ENCODE measurements at regions not wholly inside any gene's neighbourhood (a gene's known extent, or its start where the extent isn't known, plus 50 kb on each side); places are given as distances from the start of the nearest gene placed in this dataset.

GRCh38 chr4:30294295-30294694, 425.9 kb upstream of the PCDH7 start:
- Mint-ChIP-seq H3K27ac (no peak overlapping the region), H3K36me3 (ENCODE audit: low read depth) (no peaks in the 10 kb centered on the region), H3K27me3 (ENCODE audit: insufficient read depth) (no peaks in the 10 kb centered on the region), H3K9me3 (peaks cover 26% of the 10 kb centered on the region), H3K4me3 (no peak overlapping the region), H3K4me1 (ENCODE audit: low read depth) (no peaks in the 10 kb centered on the region)
- TF ChIP-seq CTCF (IDR thresholded peaks at IDR 0.05): no peak
- no peak for DNase-seq

DNA sequence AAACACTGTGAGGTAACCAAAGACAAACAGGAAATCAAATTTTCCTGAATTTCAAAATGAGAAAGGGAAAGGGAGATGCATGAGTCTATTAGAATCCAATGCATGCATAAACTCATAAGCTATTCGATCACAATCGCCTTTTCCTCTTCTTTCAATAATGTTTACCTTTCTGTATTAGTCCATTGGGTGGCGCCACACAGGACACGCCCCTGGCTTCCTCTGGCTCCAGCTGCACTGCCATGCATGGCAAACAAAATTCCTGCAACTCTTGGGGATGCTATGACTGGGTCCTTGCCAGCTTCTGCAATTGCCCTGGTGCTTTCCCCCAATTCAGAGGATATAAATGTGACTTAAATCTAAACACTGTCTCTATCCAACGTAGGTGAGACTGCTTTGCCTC, 424.5 kb upstream of the PCDH7 start:
- TF ChIP-seq CTCF (IDR thresholded peaks at IDR 0.05): no peak
- H3K4me1 Mint-ChIP-seq (ENCODE audit: low read depth): no peaks in the 10 kb centered on the region
- no peaks in the 10 kb centered on the region for H3K27me3 Mint-ChIP-seq (ENCODE audit: insufficient read depth)
- H3K4me3 Mint-ChIP-seq: no peak overlapping the region
- DNase-seq: no peak
- H3K9me3 Mint-ChIP-seq: peaks cover 24% of the 10 kb centered on the region
- H3K27ac Mint-ChIP-seq: no peak overlapping the region
- no peaks in the 10 kb centered on the region for H3K36me3 Mint-ChIP-seq (ENCODE audit: low read depth)

DNA sequence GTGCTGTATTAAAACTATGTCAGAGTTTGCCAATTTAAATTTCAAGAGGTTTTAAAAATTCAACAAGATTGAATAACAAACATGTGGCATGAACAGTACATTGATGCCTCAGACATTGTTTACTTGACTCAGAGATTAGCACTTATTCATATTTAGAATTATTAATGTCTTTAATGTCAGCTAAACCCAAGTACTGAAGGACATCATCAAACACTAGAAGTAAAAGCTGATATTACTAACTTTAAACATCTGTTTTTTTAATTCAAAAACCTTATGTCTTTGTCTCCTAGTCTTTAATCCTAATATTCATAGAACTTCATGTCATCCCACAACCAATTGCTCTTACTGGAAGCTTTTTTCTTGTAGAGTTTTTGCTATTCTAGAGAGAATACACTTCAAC, 406.2 kb upstream of the PCDH7 start:
- Mint-ChIP-seq H3K27ac (no peak overlapping the region), H3K4me3 (no peak overlapping the region), H3K27me3 (ENCODE audit: insufficient read depth) (no peaks in the 10 kb centered on the region), H3K4me1 (ENCODE audit: low read depth) (no peaks in the 10 kb centered on the region), H3K36me3 (ENCODE audit: low read depth) (no peaks in the 10 kb centered on the region), H3K9me3 (peaks cover 10% of the 10 kb centered on the region; the same call in 1 of the 2 replicates)
- TF ChIP-seq CTCF (IDR thresholded peaks at IDR 0.05): no peak
- no peak for DNase-seq

- no peak for DNase-seq
- H3K27ac Mint-ChIP-seq: no peak overlapping the region
- TF ChIP-seq CTCF (IDR thresholded peaks at IDR 0.05): no peak
- no peaks in the 10 kb centered on the region for H3K4me1 Mint-ChIP-seq (ENCODE audit: low read depth)
- no peaks in the 10 kb centered on the region; the same call in 1 of the 2 replicates for H3K27me3 Mint-ChIP-seq (ENCODE audit: insufficient read depth)
- H3K36me3 Mint-ChIP-seq (ENCODE audit: low read depth): no peaks in the 10 kb centered on the region
- H3K9me3 Mint-ChIP-seq: peaks cover 23% of the 10 kb centered on the region
- H3K4me3 Mint-ChIP-seq: no peak overlapping the region
Observed at GRCh38 chr4:30330894-30331652, 389.1 kb upstream of the PCDH7 start.

- TF ChIP-seq CTCF (IDR thresholded peaks at IDR 0.05): no peak
- Mint-ChIP-seq H3K4me1 (ENCODE audit: low read depth) (no peaks in the 10 kb centered on the region), H3K27ac (no peak overlapping the region), H3K36me3 (ENCODE audit: low read depth) (no peaks in the 10 kb centered on the region), H3K27me3 (ENCODE audit: insufficient read depth) (no peaks in the 10 kb centered on the region), H3K9me3 (peaks cover 21% of the 10 kb centered on the region), H3K4me3 (no peak overlapping the region)
- no peak for DNase-seq
Observed at GRCh38 chr4:30341731-30342130, 378.4 kb upstream of the PCDH7 start.

All from HFFc6 (cell line).